GM23338 (cell line): ENCODE measurements at regions not wholly inside any gene's neighbourhood (a gene's known extent, or its start where the extent isn't known, plus 50 kb on each side); places are given as distances from the start of the nearest gene placed in this dataset.

Experiments
- CREB1 ChIP-seq: fragments of 250-450 bp; sonication (Bioruptor Pico); IDR thresholded peaks from 2 replicates; pipeline ENCODE4 v1.5.0; 2020; ENCODE audit warnings: low read depth, mild to moderate bottlenecking, moderate library complexity
- EZH2 ChIP-seq: fragments of 200-600 bp; sonication (generic); IDR thresholded peaks from one replicate; pipeline ENCODE4 v1.8.0; 2017; ENCODE audit warnings: antibody characterized with exemption, mild to moderate bottlenecking, low read depth; ENCODE audit not compliant: unreplicated experiment
- POLR2AphosphoS5 ChIP-seq: IDR thresholded peaks from 2 replicates; pipeline ENCODE4 v1.6.1; 2016; ENCODE audit warnings: antibody characterized with exemption, low read depth
- TF ChIP-seq, protein P1 (sequence below), 2 experiments: fragments of 200-600 bp in 1 of 2; sonication (generic) in 1 of 2; conservative IDR thresholded peaks; 2 replicates each; pipeline versions ENCODE4 v1.5.1 to v1.6.1; 2016 to 2017; ENCODE audit warnings: antibody characterized with exemption in 2 of 2, low read depth in 2 of 2, mild to moderate bottlenecking in 2 of 2, moderate library complexity in 1 of 2

DNA sequence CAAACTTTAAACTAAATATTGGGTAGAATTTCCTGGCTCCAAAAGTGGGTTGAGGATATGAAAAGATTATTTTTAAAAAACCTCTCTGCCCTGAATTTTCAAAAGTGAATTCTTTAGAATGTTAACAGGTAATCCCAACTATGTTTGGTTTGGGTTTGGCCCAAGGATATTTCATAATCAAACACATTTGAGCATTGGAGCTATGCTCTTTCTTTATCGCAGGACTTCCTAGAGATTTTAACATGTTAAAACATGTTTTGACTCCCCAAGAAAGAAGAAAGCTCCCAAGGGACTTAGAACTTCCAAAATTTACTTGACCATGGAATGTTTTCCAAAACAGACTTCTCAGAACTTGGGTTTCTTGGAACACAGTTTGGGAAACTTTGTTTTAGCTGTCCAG lies 75.6 kb upstream of the SYNPR start:
- TF ChIP-seq EZH2: no peak
- TF ChIP-seq CREB1 (CRISPR knock-in tag): no peak
- TF ChIP-seq, protein P1, sequence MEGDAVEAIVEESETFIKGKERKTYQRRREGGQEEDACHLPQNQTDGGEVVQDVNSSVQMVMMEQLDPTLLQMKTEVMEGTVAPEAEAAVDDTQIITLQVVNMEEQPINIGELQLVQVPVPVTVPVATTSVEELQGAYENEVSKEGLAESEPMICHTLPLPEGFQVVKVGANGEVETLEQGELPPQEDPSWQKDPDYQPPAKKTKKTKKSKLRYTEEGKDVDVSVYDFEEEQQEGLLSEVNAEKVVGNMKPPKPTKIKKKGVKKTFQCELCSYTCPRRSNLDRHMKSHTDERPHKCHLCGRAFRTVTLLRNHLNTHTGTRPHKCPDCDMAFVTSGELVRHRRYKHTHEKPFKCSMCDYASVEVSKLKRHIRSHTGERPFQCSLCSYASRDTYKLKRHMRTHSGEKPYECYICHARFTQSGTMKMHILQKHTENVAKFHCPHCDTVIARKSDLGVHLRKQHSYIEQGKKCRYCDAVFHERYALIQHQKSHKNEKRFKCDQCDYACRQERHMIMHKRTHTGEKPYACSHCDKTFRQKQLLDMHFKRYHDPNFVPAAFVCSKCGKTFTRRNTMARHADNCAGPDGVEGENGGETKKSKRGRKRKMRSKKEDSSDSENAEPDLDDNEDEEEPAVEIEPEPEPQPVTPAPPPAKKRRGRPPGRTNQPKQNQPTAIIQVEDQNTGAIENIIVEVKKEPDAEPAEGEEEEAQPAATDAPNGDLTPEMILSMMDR (conservative IDR thresholded peaks at IDR 0.05; ENCODE audit: low read depth in 2 of 2): no peak
- no peak for TF ChIP-seq POLR2AphosphoS5
